GM21515 (cell line): ENCODE measurements at regions not wholly inside any gene's neighbourhood (a gene's known extent, or its start where the extent isn't known, plus 50 kb on each side); places are given as distances from the start of the nearest gene placed in this dataset.

Source experiments
- ATAC-seq: cut with Tn5 transposase; IDR thresholded peaks from one replicate; pipeline ENCODE4 v1.9.1; 2021; ENCODE audit not compliant: unreplicated experiment

DNA sequence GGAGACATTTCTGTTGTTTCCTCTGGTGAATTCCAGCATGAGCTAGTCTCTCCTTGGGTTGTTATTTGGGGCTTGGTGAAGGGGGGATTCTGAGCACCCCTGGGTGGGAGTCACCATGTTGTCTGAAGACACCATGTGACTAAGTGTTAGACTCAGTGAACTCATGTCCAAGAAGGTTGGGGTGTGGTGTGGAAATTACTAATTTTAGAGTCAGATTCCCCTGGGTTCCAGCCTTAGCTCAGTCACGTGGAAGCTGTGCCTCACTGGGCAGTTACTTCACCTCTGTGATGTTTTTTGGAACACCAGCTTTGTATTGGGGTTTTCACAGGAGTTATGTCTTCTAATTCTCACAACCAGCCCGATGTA is 171.5 kb downstream of the RPLP1 start:
- ATAC-seq: no peak

DNA sequence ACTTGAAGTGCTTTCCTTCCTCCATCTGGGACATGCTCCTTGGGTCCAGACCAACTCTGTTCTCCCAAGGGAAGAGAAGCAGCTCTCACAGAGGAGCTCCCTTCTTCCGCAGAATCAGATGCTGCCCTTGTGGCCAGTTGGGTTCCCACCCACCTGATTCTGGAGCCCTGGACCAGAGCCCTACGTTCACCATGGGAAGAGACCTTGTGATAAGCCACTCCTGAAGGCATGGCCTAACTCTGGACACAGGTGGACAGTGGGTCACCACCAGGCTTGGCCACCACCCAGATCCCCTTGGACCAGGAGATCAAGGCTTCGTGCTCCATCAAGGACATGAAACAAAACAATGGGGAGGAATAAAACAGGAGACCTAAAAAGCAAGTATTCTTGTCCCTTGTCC is 172.2 kb downstream of the RPLP1 start:
- ATAC-seq: no peak

DNA sequence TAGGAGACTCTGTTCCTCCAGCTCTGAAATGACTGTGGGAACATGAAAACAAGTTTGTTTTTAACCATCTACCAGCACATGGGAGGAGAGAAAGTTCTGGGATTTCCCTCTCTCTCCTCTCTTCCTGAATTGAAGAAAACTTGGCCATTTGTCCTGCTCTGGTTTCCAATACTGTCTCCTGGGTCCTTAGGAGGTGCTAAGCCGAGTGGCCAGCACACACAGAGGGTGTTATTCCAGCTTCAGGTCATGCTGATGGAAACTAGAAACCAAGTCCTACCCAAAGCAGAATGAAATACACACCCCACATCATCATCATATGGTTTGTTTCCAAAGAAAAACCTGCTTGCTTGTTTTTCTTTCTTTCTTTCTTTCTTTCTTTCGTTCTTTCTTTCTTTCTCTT is 172.7 kb downstream of the RPLP1 start:
- ATAC-seq: no peak

DNA sequence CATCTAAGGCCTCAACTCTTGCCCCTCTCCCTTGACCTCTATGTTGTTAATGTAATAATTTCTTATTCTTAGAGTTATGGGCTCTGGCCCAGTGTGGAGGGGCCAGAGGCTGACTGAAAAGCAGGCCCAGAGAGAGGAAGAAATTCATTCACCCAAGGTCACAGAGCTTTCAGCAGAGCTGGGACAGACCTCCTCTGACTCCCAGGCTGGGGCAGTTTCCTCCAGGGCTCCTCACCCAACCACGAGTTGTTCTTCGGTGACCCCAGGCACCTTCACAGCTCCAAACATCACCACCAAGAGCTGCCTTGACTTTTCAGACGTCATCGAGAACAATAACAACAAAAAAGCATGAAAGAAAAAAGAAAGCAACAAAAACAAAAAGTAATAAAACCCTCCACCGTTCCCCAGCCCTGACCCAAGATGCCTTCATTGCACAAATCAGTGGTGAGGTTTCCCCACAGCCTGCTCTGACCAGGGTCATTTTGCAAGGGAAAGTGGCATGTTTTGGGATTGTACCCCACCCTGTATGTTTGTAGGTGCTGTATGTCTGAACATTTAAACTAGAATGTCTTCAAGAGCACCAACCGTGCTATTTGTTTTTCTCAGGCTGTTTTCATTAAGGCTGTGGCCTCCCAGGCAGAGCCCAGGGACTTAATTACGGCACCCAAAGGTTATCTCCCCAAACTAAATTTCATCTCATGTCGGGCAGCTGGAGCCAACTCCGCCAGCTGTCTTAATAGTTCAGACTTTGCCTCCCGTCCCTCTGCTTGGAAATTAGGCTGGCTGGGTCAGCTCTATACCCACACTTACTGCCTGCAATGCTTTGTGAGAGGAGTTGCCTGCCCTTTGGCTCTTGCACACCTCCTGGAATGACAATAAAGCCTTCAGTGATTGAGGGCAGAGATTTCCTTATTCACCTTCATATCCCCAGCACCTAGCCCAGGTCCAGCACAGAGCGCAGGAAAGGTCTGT is 173.8 kb downstream of the RPLP1 start:
- ATAC-seq: no peak

DNA sequence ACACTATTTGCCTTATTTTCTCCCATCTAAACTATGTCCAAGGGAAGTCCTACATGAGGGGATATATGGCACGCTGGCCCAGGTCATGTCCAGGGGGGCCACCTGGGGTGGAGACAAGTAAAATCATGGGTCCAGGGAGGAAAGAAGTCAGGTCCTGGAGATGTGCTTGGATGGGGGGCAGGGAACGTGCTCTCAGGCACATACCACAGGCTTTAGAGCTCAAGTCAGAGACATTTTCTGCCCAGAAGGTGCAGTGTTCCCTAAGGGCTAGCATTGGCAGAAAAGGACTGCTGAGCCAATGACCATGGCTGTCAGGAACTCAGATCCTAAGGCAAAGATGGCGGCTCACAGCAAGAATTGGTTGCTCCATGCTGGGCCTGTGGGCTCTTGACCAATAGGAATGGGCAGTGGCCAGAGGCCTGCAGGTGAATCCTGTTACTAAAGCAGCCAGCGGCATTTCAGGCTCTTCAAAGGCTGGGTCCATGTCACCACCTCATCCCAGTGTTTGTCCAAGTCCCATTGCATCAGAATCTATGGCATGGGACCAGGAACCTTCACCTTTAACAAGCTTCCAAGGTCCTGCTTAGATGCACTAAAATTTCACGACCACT is 175.0 kb downstream of the RPLP1 start:
- ATAC-seq: no peak

DNA sequence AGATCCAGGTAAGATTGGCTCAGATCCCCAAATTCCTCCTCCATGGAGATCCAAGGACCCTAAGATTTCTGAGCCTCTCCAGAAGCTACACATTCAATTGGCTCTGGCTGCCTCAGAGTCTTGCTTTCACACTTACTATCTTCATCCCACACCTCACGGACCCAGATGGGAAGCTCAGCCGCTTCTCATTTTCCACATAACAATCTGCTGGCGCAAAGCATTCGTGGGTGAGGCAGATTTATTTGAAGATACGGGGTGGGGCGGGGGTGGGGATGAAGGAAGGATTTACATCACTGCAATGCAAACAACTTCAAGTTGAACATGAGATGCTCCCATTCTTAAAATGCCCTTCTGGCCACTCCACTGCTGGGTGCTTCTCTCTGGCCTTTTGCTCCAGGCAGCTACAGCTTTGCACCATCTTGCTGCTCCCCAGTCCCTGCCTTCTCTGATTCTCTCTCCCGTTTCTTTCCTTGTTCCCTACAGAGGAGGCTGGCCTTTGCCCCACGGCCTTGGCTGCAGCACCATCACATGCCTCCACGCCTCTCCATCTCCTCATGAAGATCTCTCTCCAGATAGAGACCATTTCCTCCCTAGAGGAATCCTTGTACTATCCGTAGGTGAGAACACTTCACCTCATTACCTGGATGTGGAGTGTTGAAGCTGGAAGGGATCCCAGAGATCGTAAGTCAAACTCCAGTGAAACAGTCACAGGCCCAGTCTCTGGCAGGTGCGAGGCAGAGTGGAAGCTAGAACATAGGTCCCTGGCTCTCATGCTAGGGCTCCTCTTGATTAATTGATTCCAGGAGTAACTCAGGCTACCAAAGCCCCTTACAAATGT is 175.9 kb downstream of the RPLP1 start:
- no peak for ATAC-seq

DNA sequence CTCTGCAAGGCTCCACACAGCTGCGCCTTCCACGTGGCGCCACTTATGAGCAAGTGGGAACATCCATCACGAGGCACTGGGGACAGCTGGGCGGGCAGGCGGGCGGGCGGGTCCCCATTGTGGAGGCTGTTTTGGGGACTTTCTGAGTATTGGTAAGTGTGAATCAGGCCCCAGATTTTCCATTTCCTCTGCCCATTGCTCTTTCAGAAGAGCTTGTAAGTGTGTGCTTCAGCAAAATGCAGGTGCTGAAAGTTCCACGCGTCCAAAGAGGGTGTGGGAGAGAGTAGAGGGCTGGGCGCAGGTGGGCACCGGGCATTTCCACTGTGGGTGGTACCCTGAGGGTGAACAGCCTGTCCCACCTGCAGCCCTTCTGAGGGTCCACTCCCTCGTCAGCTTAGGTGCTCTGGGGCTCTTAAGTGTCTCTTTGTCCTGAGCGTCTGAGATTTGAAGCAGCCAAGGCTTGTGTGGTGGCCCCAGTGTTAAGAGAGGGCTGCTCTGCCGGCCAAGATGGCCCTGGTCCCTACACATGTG is 177.1 kb downstream of the RPLP1 start:
- no peak for ATAC-seq

- ATAC-seq: no peak
Observed at GRCh38 chr15:69631005-69631404, 178.4 kb downstream of the RPLP1 start.

- ATAC-seq: no peak
Observed at GRCh38 chr15:69631978-69632377, 179.4 kb downstream of the RPLP1 start.

DNA sequence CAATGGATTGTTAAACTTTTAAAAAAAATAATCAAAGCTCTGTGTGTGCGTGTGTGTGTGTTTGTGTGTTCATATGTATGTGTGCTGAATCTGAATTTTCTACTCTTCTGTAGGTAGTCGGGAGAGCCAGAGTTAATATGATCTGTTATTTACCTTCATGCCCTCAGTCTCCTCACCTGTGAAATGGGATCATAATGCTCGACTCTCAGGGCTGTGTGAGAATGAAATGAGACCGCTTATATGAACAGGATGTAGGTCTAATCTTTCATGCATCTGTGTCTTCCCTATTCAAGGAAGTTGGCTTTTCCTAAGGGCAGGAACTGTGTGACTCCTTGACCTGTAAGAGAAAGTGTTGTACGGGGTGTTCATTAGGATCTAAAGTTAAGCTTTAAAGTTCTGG is 182.2 kb downstream of the RPLP1 start:
- no peak for ATAC-seq

DNA sequence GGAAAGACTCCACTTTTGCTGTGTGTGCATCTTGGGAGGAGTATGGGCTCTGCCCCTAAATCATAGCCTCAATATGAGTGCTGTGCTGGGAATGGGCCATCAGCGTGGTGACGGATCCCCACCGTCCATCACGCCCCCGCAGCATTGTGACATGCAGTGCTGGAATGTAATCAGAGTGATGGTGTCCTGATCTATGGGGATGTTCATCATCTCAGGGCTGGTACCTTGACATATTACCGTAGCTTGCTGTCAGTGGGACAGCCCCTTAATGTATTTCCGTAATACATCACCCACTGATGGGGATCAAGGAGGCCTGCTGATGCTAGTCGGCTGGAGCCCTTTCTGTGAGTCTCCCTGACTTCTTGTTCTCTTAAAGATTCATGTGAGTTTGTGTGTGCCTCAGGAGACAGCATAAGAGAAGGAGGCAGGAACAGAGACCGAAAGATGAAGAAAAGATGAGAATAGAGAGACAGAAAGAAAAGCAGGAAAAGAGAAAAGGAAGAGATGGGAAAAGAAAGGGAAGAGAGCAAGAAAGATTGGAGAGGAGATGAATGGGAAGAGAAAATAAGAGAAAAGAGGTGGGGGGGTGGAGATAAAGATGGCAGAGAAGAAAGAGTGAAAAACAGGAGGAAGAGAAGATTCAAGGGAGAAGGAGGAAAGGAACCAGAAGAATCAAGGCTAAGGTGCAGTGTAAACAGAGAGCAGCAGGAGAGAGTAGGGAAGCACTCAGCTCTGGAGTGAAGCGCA is 183.7 kb downstream of the RPLP1 start:
- no peak for ATAC-seq

DNA sequence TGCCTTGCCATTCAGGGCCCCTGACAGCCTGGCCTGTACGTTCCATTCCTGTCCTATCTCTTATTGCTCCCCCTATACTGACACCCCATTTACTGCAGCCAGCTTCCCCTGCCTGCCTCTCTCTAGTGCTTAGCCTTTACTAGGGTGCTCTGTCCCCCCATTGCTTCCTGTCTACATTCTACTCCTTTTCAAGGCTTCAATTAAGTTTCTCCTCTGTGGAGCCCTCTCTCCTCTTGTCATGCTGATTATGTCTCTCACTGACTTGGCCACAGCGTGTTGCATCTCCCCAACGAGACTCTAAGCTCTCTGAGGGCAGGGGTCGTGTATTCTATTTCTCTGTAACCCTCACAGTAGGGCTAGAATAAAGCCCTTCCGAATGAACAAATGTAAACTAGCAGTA is 185.2 kb downstream of the RPLP1 start:
- no peak for ATAC-seq

GRCh38 chr15:69643476-69643875 is 190.9 kb downstream of the RPLP1 start:
- ATAC-seq: no peak

DNA sequence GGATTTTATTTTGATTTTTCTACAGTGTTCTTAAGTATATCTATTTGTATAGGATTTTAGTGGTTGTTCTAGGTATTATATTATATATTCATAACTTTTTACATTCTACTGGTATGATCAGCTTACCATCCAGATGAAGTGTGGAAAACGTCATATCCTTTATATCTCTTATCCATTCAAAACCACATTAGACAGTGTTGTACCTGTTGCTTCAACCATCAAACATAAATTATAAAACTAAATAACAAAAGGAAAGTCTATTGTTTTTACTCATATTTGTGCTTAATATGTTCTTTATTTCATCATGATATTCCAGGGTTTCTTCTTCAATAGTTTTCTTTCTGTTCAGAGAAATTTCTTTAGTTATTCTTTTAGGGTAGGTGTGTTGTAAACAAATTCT is 191.4 kb downstream of the RPLP1 start:
- no peak for ATAC-seq

- ATAC-seq: no peak
Observed at GRCh38 chr15:69644876-69645275, 192.3 kb downstream of the RPLP1 start.

DNA sequence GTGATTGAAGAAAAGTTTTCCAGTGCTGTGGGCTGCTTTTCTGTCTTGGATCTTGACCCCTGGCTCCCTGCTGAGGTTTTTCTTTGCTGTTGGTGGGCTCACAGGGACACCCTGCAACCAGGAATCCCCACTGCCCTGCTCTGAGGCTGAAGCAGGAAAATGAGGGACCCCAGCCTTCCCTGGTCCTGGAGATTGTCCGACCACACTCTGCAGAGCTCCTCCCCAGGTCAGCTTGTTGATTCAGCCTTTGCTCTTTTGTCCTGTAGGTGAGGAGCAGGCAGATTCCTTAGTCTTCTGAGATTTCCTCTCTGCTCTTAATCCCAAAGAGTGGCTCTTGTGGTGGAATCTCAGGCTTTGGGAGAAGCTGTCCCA is 194.5 kb downstream of the RPLP1 start:
- ATAC-seq: no peak

- no peak for ATAC-seq
Observed at GRCh38 chr15:69648212-69648611, 195.6 kb downstream of the RPLP1 start.

- ATAC-seq: no peak
Observed at GRCh38 chr15:69648775-69649735, 196.4 kb downstream of the RPLP1 start.

DNA sequence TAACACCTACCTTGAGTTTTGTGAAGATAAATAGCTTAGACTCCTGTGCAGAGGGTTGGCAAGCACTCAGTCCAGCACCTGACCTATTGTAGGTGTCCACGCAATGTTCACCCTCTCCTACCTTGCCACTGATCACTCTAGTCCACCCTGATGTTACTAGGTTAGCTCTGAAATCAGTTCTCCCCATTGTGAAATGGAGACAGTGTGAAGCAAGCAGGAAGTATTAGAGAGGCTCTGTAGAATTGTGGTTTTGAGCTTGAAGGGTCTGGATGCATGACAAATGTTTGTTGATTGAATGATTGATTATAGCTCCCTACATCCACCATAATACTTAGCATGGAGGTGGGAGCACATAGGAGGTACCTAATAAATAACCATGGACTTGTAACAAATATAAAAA is 199.7 kb downstream of the RPLP1 start:
- no peak for ATAC-seq
